GM19238 (cell line): ENCODE measurements at regions not wholly inside any gene's neighbourhood (a gene's known extent, or its start where the extent isn't known, plus 50 kb on each side); places are given as distances from the start of the nearest gene placed in this dataset.

Experiments
- DNase-seq: peaks from one replicate; pipeline ENCODE4 v3.0.0; 2011; ENCODE audit warnings: low spot score; ENCODE audit not compliant: insufficient read length

GRCh38 chr22:22744412-22745224 lies 100.2 kb downstream of the GGTLC2 start:
- DNase-seq, result no peak

- peak; percentile 37 for DNase-seq
Observed at GRCh38 chr22:22745225-22746060, 101.0 kb downstream of the GGTLC2 start.

- no peak for DNase-seq
Observed at GRCh38 chr22:22746061-22746962, 101.9 kb downstream of the GGTLC2 start.

- peak; percentile 47 for DNase-seq
Observed at GRCh38 chr22:22746963-22747933, 102.8 kb downstream of the GGTLC2 start.

- DNase-seq, result no peak
Observed at GRCh38 chr22:22748297-22748743, 103.9 kb downstream of the GGTLC2 start.

- DNase-seq, result no peak
Observed at GRCh38 chr22:22748756-22749155, 104.3 kb downstream of the GGTLC2 start.

GRCh38 chr22:22749167-22749758 lies 104.8 kb downstream of the GGTLC2 start:
- no peak for DNase-seq

- DNase-seq, result no peak
Observed at GRCh38 chr22:22750335-22751042, 106.1 kb downstream of the GGTLC2 start.

GRCh38 chr22:22751043-22751603 lies 106.7 kb downstream of the GGTLC2 start:
- no peak for DNase-seq

GRCh38 chr22:22752199-22752555 lies 107.8 kb downstream of the GGTLC2 start:
- DNase-seq, result no peak

- DNase-seq, result no peak
Observed at GRCh38 chr22:22752556-22753477, 108.4 kb downstream of the GGTLC2 start.

GRCh38 chr22:22753526-22754267 lies 109.3 kb downstream of the GGTLC2 start:
- DNase-seq, result peak; percentile 81

GRCh38 chr22:22754268-22754657 lies 109.8 kb downstream of the GGTLC2 start:
- no peak for DNase-seq

- no peak for DNase-seq
Observed at GRCh38 chr22:22754961-22755777, 110.8 kb downstream of the GGTLC2 start.

- DNase-seq, result no peak
Observed at GRCh38 chr22:22755778-22756100, 111.3 kb downstream of the GGTLC2 start.

- no peak for DNase-seq
Observed at GRCh38 chr22:22756109-22756508, 111.7 kb downstream of the GGTLC2 start.
